ENCODE measurements at regions not wholly inside any gene's neighbourhood (a gene's known extent, or its start where the extent isn't known, plus 50 kb on each side); places are given as distances from the start of the nearest gene placed in this dataset.
A peak's percentile ranks its signal among the peaks of the same experiment; 100 is the strongest.
"Not testable (repeated sequence)": the region's sequence is repeated elsewhere in the genome, so short reads cannot be mapped to it uniquely, and the experiment has no call there.

DNA sequence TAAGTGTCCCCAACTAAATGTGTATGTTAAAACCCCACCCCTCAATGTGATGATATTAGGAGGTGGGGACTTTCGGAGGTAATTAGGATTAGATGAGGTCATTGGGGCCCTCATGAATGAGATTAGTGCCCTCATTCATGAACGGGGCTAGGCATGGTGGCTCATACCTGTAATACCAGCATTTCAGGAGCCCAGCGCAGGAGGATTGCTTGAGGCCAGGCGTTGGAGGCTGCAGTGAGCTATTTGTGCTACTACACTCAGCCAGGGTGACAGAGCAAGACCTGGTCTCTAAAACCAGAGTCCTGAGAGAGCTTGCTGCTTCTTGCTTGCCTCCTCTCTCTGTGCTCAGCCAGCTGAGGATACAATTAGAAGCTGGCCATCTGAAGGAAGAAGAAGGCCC, 62.1 kb upstream of the HSPA9 start:
- TF ChIP-seq CTCF (IDR thresholded peaks at IDR 0.05), result no peak
- no peak for TF ChIP-seq POLR2A (IDR thresholded peaks at IDR 0.05)
- TF ChIP-seq POLR2AphosphoS5 (IDR thresholded peaks at IDR 0.05), result no peak
- no peak overlapping the region for H3K27ac ChIP-seq
- intact Hi-C loops (cut with DNase I; ENCODE audit: low total_unique reads), result no loop called here
- no peaks in the 10 kb centered on the region for H3K36me3 ChIP-seq
- no peaks in the 10 kb centered on the region for H3K9me3 ChIP-seq
- no peak for DNase-seq (ENCODE audit: low spot score in 2 of 2)
- H3K4me1 ChIP-seq, result no peaks in the 10 kb centered on the region
- H3K27me3 ChIP-seq, result no peaks in the 10 kb centered on the region
- no peak overlapping the region for H3K4me3 ChIP-seq

GRCh38 chr5:138636398-138636944, 61.3 kb upstream of the HSPA9 start:
- Histone ChIP-seq H3K4me3 (no peak overlapping the region), H3K4me1 (no peaks in the 10 kb centered on the region), H3K27me3 (no peaks in the 10 kb centered on the region), H3K27ac (no peak overlapping the region), H3K36me3 (no peaks in the 10 kb centered on the region), H3K9me3 (no peaks in the 10 kb centered on the region)
- TF ChIP-seq CTCF (IDR thresholded peaks at IDR 0.05) (no peak), POLR2A (IDR thresholded peaks at IDR 0.05) (no peak), POLR2AphosphoS5 (IDR thresholded peaks at IDR 0.05) (no peak)
- no peak for DNase-seq (ENCODE audit: low spot score in 2 of 2)
- intact Hi-C loops (cut with DNase I; ENCODE audit: low total_unique reads), result no loop called here

- intact Hi-C loops (cut with DNase I; ENCODE audit: low total_unique reads), result no loop called here
- no peak overlapping the region for H3K4me3 ChIP-seq
- no peak for TF ChIP-seq POLR2A (IDR thresholded peaks at IDR 0.05)
- H3K27ac ChIP-seq, result no peak overlapping the region
- no peak for DNase-seq (ENCODE audit: low spot score in 2 of 2)
- H3K9me3 ChIP-seq, result no peaks in the 10 kb centered on the region
- no peaks in the 10 kb centered on the region for H3K27me3 ChIP-seq
- no peaks in the 10 kb centered on the region for H3K36me3 ChIP-seq
- no peaks in the 10 kb centered on the region for H3K4me1 ChIP-seq
These were observed 60.5 kb upstream of the HSPA9 start for GRCh38 chr5:138635708-138636107.

GRCh38 chr5:138635265-138635664, 60.1 kb upstream of the HSPA9 start:
- Histone ChIP-seq H3K27me3 (no peaks in the 10 kb centered on the region), H3K9me3 (no peaks in the 10 kb centered on the region), H3K27ac (peak overlapping the region; percentile 65 to 68), H3K4me3 (no peak overlapping the region), H3K36me3 (no peaks in the 10 kb centered on the region), H3K4me1 (no peaks in the 10 kb centered on the region)
- intact Hi-C loops (cut with DNase I; ENCODE audit: low total_unique reads), result no loop called here
- TF ChIP-seq POLR2A (IDR thresholded peaks at IDR 0.05) (no peak), CTCF (IDR thresholded peaks at IDR 0.05) (no peak), POLR2AphosphoS5 (IDR thresholded peaks at IDR 0.05) (no peak)
- peak in 1 of 2 donors; percentile 22 for DNase-seq (ENCODE audit: low spot score in 2 of 2)

DNA sequence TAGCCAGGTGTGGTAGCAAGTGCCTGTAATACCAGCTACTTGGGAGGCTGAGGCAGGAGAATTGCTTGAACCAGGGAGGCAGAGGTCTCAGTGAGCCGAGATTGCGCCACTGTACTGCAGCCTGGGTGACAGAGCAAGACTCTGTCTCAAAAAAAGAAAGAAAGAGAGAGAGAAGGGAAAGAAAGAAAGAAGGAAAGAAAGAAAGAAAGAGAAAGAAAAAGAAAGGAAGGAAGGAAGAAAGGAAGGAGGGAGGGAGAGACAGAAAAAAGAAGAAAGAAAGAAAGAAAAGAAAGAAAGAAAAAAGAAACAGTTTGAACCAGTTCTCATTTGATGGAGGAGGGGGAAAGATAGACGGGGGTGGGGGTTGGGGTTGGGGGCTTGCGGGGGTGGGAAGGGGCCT, 59.6 kb upstream of the HSPA9 start:
- intact Hi-C loops (cut with DNase I; ENCODE audit: low total_unique reads); H3K4me3 ChIP-seq; H3K9me3 ChIP-seq; H3K36me3 ChIP-seq; H3K27me3 ChIP-seq; DNase-seq (ENCODE audit: low spot score in 2 of 2); H3K4me1 ChIP-seq: not testable (repeated sequence)
- H3K27ac ChIP-seq, result peak overlapping the region; percentile 65 to 68

DNA sequence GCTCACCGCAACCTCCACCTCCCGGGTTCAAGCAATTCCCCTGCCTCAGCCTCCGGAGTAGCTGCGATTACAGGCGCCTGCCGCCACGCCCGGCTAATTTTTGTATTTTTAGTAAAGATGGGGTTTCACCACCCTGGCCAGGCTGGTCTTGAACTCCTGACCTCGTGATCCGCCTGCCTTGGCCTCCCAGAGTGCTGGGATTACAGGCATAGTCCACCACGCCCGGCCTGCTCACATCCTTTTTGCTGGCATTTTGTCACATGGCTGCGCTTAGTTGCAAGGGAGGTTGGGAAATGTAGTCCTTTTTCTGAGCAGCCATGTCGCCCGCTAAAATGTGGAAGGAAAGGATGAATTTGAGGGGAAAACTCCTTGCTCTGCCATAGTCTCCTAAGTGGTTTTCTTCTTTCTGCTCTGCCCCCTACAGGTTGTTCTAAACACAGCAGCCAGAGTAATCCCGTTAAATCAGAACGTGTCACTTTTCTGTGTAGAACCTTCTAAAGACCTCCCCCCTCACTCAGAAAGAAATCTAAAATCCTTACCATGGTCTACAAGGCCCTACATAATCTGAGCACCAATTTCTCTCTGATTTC, 57.8 kb upstream of the HSPA9 start:
- Histone ChIP-seq H3K4me3 (no peak overlapping the region), H3K27me3 (no peaks in the 10 kb centered on the region), H3K36me3 (no peaks in the 10 kb centered on the region), H3K27ac (no peak overlapping the region), H3K4me1 (no peaks in the 10 kb centered on the region), H3K9me3 (no peaks in the 10 kb centered on the region)
- intact Hi-C loops (cut with DNase I; ENCODE audit: low total_unique reads), result no loop called here
- no peak for TF ChIP-seq POLR2A (IDR thresholded peaks at IDR 0.05)
- TF ChIP-seq POLR2AphosphoS5 (IDR thresholded peaks at IDR 0.05), result peak in 1 of 3 donors; percentile 13
- peak in 2 of 3 donors; percentile 12 to 38 for TF ChIP-seq CTCF (IDR thresholded peaks at IDR 0.05)
- no peak for DNase-seq (ENCODE audit: low spot score in 2 of 2)

All from breast epithelium (tissue), 4 donors.